ENCODE measurements at regions not wholly inside any gene's neighbourhood (a gene's known extent, or its start where the extent isn't known, plus 50 kb on each side); places are given as distances from the start of the nearest gene placed in this dataset.

GRCh38 chr2:146785101-146785500, 1059.7 kb upstream of the ACVR2A start:
- TF ChIP-seq CTCF (IDR thresholded peaks at IDR 0.05) (no peak), POLR2AphosphoS5 (IDR thresholded peaks at IDR 0.05) (no peak)
